ENCODE measurements at regions not wholly inside any gene's neighbourhood (a gene's known extent, or its start where the extent isn't known, plus 50 kb on each side); places are given as distances from the start of the nearest gene placed in this dataset.
"Not testable (repeated sequence)": the region's sequence is repeated elsewhere in the genome, so short reads cannot be mapped to it uniquely, and the experiment has no call there.

DNA sequence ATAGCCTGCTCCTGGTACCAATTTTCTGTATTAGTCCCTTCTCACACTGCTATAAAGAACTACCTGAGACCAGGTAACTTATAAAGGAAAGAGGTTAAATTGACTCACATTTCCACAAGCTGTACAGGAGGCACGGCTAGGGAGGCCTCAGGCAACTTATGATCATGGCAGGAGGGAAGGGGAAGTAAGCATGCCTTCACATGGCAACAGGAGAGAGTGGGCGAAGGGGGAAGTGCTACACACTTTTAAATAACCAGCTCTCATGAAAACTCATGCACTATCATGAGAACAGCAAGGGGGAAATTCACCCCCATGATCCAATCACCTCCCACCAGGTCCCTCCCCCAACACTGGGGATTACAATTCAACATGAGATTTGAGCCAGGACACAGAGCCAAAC is 284.5 kb upstream of the KLF4 start:
- intact Hi-C loops (cut with micrococcal nuclease) = not testable (repeated sequence)

DNA sequence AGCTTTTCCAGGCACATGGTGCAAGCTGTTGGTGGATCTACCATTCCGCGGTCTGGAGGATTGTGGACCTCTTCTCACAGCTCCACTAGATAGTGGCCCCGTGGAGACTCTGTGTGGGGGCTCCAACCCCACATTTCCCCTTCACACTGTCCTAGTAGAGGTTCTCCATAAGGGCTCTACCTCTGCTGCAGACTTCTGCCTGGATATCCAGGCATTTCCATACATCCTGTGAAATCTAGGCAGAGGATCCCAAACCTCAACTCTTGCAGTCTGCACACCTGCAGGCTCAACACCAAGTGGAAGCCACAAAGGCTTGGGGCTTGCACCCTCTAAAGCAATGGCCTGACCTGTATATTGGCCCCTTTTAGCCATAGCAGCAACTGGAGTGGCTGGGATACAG is 283.4 kb upstream of the KLF4 start:
- intact Hi-C loops (cut with micrococcal nuclease) = no loop called here

DNA sequence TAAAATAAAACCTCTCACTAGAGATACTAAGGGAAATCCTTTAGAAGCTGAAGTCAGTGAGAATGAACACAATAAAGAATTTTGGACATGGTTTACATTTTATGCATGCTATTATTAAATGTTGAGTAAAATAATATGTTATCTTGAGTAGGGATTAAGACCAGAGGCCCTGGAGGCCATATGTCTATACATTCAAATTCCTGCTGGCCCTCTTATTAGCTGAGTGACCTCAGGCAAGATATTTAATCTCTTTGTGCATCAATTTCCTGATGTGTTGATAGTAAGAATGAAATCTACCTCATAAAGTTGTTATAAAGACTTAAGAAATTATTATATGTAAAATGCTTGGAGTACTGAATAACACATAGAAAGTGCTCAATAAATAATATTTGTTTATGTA is 281.1 kb upstream of the KLF4 start:
- intact Hi-C loops (cut with micrococcal nuclease) = no loop called here

GRCh38 chr9:107768224-107768623 is 278.7 kb upstream of the KLF4 start:
- intact Hi-C loops (cut with micrococcal nuclease) = no loop called here

GRCh38 chr9:107767711-107768110 is 278.1 kb upstream of the KLF4 start:
- intact Hi-C loops (cut with micrococcal nuclease) = no loop called here

- intact Hi-C loops (cut with micrococcal nuclease) = not testable (repeated sequence)
These were observed 273.9 kb upstream of the KLF4 start for GRCh38 chr9:107763469-107763868.

GRCh38 chr9:107761307-107761706 is 271.7 kb upstream of the KLF4 start:
- intact Hi-C loops (cut with micrococcal nuclease) = no loop called here

DNA sequence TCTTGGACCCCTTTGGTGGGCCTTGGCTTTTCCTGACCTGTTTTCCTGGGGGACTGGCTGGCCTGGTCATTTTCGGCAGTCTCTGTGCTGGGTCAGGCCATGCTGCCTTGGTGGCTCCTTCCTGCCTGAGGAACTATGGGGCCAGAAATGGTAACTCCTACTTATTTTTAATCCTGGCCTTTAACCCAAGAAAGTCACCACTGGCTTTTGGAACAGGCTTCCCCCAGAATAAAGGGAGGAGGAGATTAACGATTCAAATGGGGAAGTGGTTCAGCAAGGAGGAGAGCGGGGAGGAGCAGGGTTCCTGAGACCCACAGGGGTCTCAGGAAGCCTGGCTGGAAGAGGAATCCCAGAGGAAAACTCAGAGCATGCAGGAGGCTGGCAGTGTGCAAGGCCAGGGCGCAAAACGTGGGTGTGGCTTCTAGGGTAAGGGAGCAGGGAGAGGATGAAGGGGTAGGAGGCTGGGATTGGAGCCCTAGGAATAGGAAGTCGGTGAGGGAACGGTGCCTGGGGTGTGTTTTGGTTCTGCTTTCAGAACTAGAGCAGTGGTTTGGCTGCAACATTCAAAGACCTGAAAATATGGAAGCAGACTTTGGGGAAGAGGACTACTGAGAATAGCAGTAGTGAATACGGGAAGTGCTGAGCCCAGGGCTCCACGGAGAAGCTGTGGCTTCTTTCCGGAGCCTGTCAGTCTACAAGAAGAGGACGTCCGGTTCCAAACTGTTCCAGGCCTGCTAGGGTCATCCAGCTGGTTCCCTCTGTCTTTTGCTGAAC is 271.1 kb upstream of the KLF4 start:
- intact Hi-C loops (cut with micrococcal nuclease) = no loop called here

GRCh38 chr9:107759823-107760166 is 270.2 kb upstream of the KLF4 start:
- intact Hi-C loops (cut with micrococcal nuclease) = no loop called here

- intact Hi-C loops (cut with micrococcal nuclease) = no loop called here
These were observed 269.6 kb upstream of the KLF4 start for GRCh38 chr9:107759009-107759822.

- intact Hi-C loops (cut with micrococcal nuclease) = no loop called here
These were observed 266.5 kb upstream of the KLF4 start for GRCh38 chr9:107756091-107756490.

- intact Hi-C loops (cut with micrococcal nuclease) = no loop called here
These were observed 265.7 kb upstream of the KLF4 start for GRCh38 chr9:107755246-107755645.

GRCh38 chr9:107751567-107752210 is 262.1 kb upstream of the KLF4 start:
- intact Hi-C loops (cut with micrococcal nuclease) = no loop called here

- intact Hi-C loops (cut with micrococcal nuclease) = no loop called here
These were observed 261.4 kb upstream of the KLF4 start for GRCh38 chr9:107750741-107751566.

GRCh38 chr9:107749787-107750444 is 260.3 kb upstream of the KLF4 start:
- intact Hi-C loops (cut with micrococcal nuclease) = no loop called here

GRCh38 chr9:107744873-107745272 is 255.3 kb upstream of the KLF4 start:
- intact Hi-C loops (cut with micrococcal nuclease) = no loop called here

DNA sequence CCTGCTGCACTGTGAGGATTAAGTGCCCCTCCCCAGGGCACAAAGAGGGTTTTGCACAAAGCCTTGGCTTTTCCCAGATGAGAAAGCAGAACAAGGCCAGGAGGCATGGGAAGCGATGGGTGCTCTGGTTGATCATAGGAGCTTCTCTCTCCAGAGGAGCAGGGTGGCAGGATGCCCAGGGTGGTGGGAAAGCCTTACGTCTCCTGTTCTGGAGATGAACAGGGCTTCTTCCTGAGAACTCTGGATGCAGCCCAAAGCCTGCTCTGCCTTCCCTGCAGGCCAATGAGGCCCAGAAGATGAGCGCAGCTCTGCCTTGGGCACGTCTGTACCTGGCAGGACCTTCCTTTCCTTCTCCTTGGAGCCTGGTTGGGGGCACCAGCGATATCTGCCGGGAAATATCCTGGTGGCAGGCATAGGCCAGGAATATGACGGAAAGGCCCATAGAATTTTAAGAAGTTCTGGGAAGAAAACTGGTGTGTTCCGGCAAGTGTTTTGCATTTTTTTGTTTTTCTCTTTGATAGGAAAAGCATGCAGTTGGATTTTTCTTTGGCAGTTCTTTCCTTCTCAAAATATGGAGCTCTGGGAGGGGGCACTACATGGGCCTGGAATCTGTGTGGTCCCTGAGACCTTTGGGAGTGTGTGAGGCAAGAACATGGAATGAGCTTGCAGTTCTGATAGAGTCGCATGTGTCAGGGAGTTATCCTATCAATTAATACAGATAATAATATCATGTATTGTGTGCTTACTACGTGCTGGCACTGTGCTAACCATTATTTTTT is 253.2 kb upstream of the KLF4 start:
- intact Hi-C loops (cut with micrococcal nuclease) = no loop called here

GRCh38 chr9:107740088-107740980 is 250.8 kb upstream of the KLF4 start:
- intact Hi-C loops (cut with micrococcal nuclease) = no loop called here

DNA sequence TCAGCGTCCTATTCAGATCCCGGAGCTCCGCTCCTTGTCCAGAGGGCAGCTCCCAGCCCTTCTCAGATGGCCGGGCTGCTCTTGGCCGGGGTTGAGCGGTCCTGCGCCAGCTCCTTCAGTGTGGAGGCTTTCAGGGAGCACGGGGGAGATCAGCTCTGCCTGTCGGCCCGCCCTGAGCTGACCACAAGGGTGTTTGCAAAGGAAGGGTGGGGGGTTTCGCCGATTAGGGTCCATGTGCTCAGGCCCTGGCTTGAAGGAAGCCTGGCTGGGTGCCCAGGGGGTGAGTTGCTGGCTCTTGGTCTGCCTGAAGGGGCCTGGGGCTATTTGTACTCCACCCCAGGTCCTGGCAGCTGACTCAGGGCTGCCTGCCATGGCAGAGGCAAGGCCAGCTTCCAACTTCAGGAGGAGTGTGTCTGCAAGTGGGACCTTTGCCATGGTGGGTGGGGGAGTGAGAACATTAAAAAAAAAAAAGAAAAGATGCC is 250.1 kb upstream of the KLF4 start:
- intact Hi-C loops (cut with micrococcal nuclease) = no loop called here

Measured in T-helper 2 cell treated with Interferon-gamma antibody and Interleukin-4, amounts not matched to agents 100 ng/mL and 5 ng/mL, for 36 hours (primary cell).